WTC11 (cell line): ENCODE measurements at regions not wholly inside any gene's neighbourhood (a gene's known extent, or its start where the extent isn't known, plus 50 kb on each side); places are given as distances from the start of the nearest gene placed in this dataset.

Source experiments
- ATAC-seq: fragments of 200-7000 bp; cut with Tn5 transposase; 2 replicates; pipeline ENCODE4 v1.10.0; 2021; ENCODE audit warnings: mild to moderate bottlenecking, moderate library complexity
- CTCF ChIA-PET: fragments of 300-600 bp; sonication (Branson Sonifier 250); formaldehyde crosslinking; loops from one replicate; lab custom pipeline; 2021; ENCODE audit warnings: antibody characterized with exemption; lab: Charles Lee
- POLR2A ChIA-PET: fragments of 350-600 bp; sonication (Branson Sonifier 250); formaldehyde crosslinking; loops from one replicate; lab custom pipeline; 2021; ENCODE audit warnings: antibody characterized with exemption; lab: Charles Lee
- DNase-seq: peaks from one replicate; pipeline ENCODE4 v3.0.0; 2021; ENCODE audit warnings: low spot score
- H3K27ac Mint-ChIP-seq: 2 replicates; pipeline ENCODE4 v1.8.0; 2021; ENCODE audit warnings: mixed read lengths
- H3K27me3 Mint-ChIP-seq: 2 replicates; pipeline ENCODE4 v1.8.0; 2021; ENCODE audit warnings: low read depth, mild to moderate bottlenecking, moderate library complexity, mixed read lengths
- H3K36me3 Mint-ChIP-seq: 2 replicates; pipeline ENCODE4 v1.8.0; 2021; ENCODE audit warnings: mixed read lengths
- H3K4me1 Mint-ChIP-seq: 2 replicates; pipeline ENCODE4 v1.8.0; 2022; ENCODE audit warnings: mixed read lengths
- H3K4me3 Mint-ChIP-seq: 2 replicates; pipeline ENCODE4 v1.8.0; 2021; ENCODE audit warnings: mild to moderate bottlenecking, moderate library complexity, mixed read lengths
- H3K9me3 Mint-ChIP-seq: 2 replicates; pipeline ENCODE4 v1.8.0; 2021; ENCODE audit warnings: mixed read lengths
- AR ChIP-seq: fragments of 250-450 bp; sonication (Bioruptor Pico); IDR thresholded peaks from 2 replicates; pipeline ENCODE4 v1.9.0; 2021; ENCODE audit warnings: mild to moderate bottlenecking
- E2F1 ChIP-seq: sonication (generic); formaldehyde crosslinking; IDR thresholded peaks from 2 replicates; pipeline ENCODE4 v1.8.0; 2022; ENCODE audit warnings: mild to moderate bottlenecking, missing genetic modification reagents
- EMX1 ChIP-seq: fragments of 250-450 bp; sonication (Bioruptor Pico); IDR thresholded peaks from 2 replicates; pipeline ENCODE4 v1.8.0; 2021; ENCODE audit warnings: mild to moderate bottlenecking
- ERG ChIP-seq: fragments of 250-450 bp; sonication (Bioruptor Pico); IDR thresholded peaks from 2 replicates; pipeline ENCODE4 v1.8.0; 2021; ENCODE audit warnings: mild to moderate bottlenecking
- ESRRA ChIP-seq: sonication (generic); formaldehyde crosslinking; IDR thresholded peaks from 2 replicates; pipeline ENCODE4 v1.8.1; 2022; ENCODE audit warnings: mild to moderate bottlenecking, missing genetic modification reagents, borderline replicate concordance
- FOXK1 ChIP-seq: sonication (generic); formaldehyde crosslinking; IDR thresholded peaks from 2 replicates; pipeline ENCODE4 v1.8.0; 2022; ENCODE audit warnings: mild to moderate bottlenecking, moderate library complexity, missing genetic modification reagents
- FOXP4 ChIP-seq: sonication (generic); formaldehyde crosslinking; IDR thresholded peaks from 2 replicates; pipeline ENCODE4 v1.8.0; 2022; ENCODE audit warnings: mild to moderate bottlenecking, missing genetic modification reagents
- GABPB1 ChIP-seq: sonication (generic); formaldehyde crosslinking; IDR thresholded peaks from 2 replicates; pipeline ENCODE4 v1.8.1; 2023; ENCODE audit warnings: mild to moderate bottlenecking, missing genetic modification reagents
- HMGXB4 ChIP-seq: sonication (generic); formaldehyde crosslinking; IDR thresholded peaks from 2 replicates; pipeline ENCODE4 v1.8.1; 2023; ENCODE audit warnings: mild to moderate bottlenecking, moderate library complexity, missing genetic modification reagents
- SMAD3 ChIP-seq: sonication (generic); formaldehyde crosslinking; IDR thresholded peaks from 2 replicates; pipeline ENCODE4 v1.8.0; 2022; ENCODE audit warnings: missing genetic modification reagents, mild to moderate bottlenecking, borderline replicate concordance
- USF2 ChIP-seq: sonication (generic); formaldehyde crosslinking; IDR thresholded peaks from 2 replicates; pipeline ENCODE4 v1.8.1; 2023; ENCODE audit warnings: mild to moderate bottlenecking, missing genetic modification reagents, moderate library complexity
- ZNF281 ChIP-seq: sonication (generic); formaldehyde crosslinking; IDR thresholded peaks from 2 replicates; pipeline ENCODE4 v1.8.0; 2023; ENCODE audit warnings: mild to moderate bottlenecking, missing genetic modification reagents
- ZNF532 ChIP-seq: fragments of 250-450 bp; sonication (Bioruptor Pico); IDR thresholded peaks from 2 replicates; pipeline ENCODE4 v1.9.0; 2021; ENCODE audit warnings: mild to moderate bottlenecking, borderline replicate concordance
- ZSCAN18 ChIP-seq: fragments of 250-450 bp; sonication (Bioruptor Pico); IDR thresholded peaks from 2 replicates; pipeline ENCODE4 v2.1.2; 2022; ENCODE audit warnings: mild to moderate bottlenecking, moderate library complexity

GRCh38 chr4:3384391-3384770, 57.4 kb upstream of the HGFAC start (continued):
- TF ChIP-seq ZNF281, result no peak
- TF ChIP-seq ERG (CRISPR knock-in tag), result no peak
- no peak for TF ChIP-seq SMAD3 (CRISPR knock-in tag)

- CTCF ChIA-PET, result interaction anchor here (0.8 to 1.2 kb wide), 2 partner anchors 50 to 95 kb away, joined by 3 read pairs; no protein-coding TSS in a partner anchor
- POLR2A ChIA-PET, result no interaction called here
- Mint-ChIP-seq H3K36me3 (peaks cover 17% of the 10 kb centered on the region), H3K27ac (peak overlapping the region; percentile 19; the same call in 1 of the 2 replicates), H3K9me3 (peaks cover 17% of the 10 kb centered on the region), H3K27me3 (peaks cover 5% of the 10 kb centered on the region), H3K4me1 (peaks cover 48% of the 10 kb centered on the region), H3K4me3 (no peak overlapping the region)
- no peak for DNase-seq
- ATAC-seq, result no peak; the same call in 1 of the 2 replicates
- TF ChIP-seq E2F1 (CRISPR knock-in tag) (no peak), GABPB1 (no peak), ESRRA (CRISPR knock-in tag) (no peak), EMX1 (CRISPR knock-in tag) (no peak), ZSCAN18 (no peak), HMGXB4 (CRISPR knock-in tag) (no peak), AR (CRISPR knock-in tag) (no peak), USF2 (CRISPR knock-in tag) (no peak), ZNF532 (CRISPR knock-in tag) (no peak), FOXK1 (CRISPR knock-in tag) (no peak), FOXP4 (no peak)
These were observed 56.7 kb upstream of the HGFAC start for GRCh38 chr4:3384771-3385710.
